CD4-positive, alpha-beta T cell treated with Interleukin-1 beta for 1 hour (primary cell): ENCODE measurements at regions not wholly inside any gene's neighbourhood (a gene's known extent, or its start where the extent isn't known, plus 50 kb on each side); places are given as distances from the start of the nearest gene placed in this dataset.
"Not testable (repeated sequence)": the region's sequence is repeated elsewhere in the genome, so short reads cannot be mapped to it uniquely, and the experiment has no call there.

ENCODE experiments used
- DNase-seq, 2 donors: peaks; one replicate each; pipeline ENCODE4 v3.0.0-alpha.2; 2020 to 2022

GRCh38 chr3:21995079-21995607 is 244.1 kb upstream of the ZNF385D start:
- no peak for DNase-seq

- no peak for DNase-seq
Measured at GRCh38 chr3:22007368-22007767, 256.4 kb upstream of the ZNF385D start.

- DNase-seq, result no peak
Measured at GRCh38 chr3:22010997-22011396, 260.0 kb upstream of the ZNF385D start.

- DNase-seq, result no peak
Measured at GRCh38 chr3:22012471-22012870, 261.5 kb upstream of the ZNF385D start.

GRCh38 chr3:22013641-22014040 is 262.6 kb upstream of the ZNF385D start:
- DNase-seq, result no peak

- no peak for DNase-seq
Measured at GRCh38 chr3:22016197-22016596, 265.2 kb upstream of the ZNF385D start.

GRCh38 chr3:22024638-22025037 is 273.6 kb upstream of the ZNF385D start:
- DNase-seq, result not testable (repeated sequence)

GRCh38 chr3:22029480-22029879 is 278.5 kb upstream of the ZNF385D start:
- DNase-seq, result no peak

- no peak for DNase-seq
Measured at GRCh38 chr3:22039161-22039560, 288.2 kb upstream of the ZNF385D start.

GRCh38 chr3:22040150-22040549 is 289.1 kb upstream of the ZNF385D start:
- no peak for DNase-seq

- no peak for DNase-seq
Measured at GRCh38 chr3:22045882-22046281, 294.9 kb upstream of the ZNF385D start.

- no peak for DNase-seq
Measured at GRCh38 chr3:22063500-22063899, 312.5 kb upstream of the ZNF385D start.

GRCh38 chr3:22068619-22069018 is 317.6 kb upstream of the ZNF385D start:
- DNase-seq, result no peak

- no peak for DNase-seq
Measured at GRCh38 chr3:22088204-22088603, 337.2 kb upstream of the ZNF385D start.

- DNase-seq, result no peak
Measured at GRCh38 chr3:22089284-22089683, 338.3 kb upstream of the ZNF385D start.

GRCh38 chr3:22091329-22091728 is 340.3 kb upstream of the ZNF385D start:
- no peak for DNase-seq

- no peak for DNase-seq
Measured at GRCh38 chr3:22098021-22098420, 347.0 kb upstream of the ZNF385D start.

- no peak for DNase-seq
Measured at GRCh38 chr3:22101351-22101750, 350.3 kb upstream of the ZNF385D start.

- DNase-seq, result no peak
Measured at GRCh38 chr3:22101811-22102210, 350.8 kb upstream of the ZNF385D start.

GRCh38 chr3:22103423-22103822 is 352.4 kb upstream of the ZNF385D start:
- no peak for DNase-seq

GRCh38 chr3:22106213-22106896 is 355.3 kb upstream of the ZNF385D start:
- DNase-seq, result no peak

- no peak for DNase-seq
Measured at GRCh38 chr3:22111226-22111625, 360.2 kb upstream of the ZNF385D start.

GRCh38 chr3:22113453-22113852 is 362.4 kb upstream of the ZNF385D start:
- DNase-seq, result no peak

GRCh38 chr3:22115581-22115980 is 364.6 kb upstream of the ZNF385D start:
- DNase-seq, result no peak

- no peak for DNase-seq
Measured at GRCh38 chr3:22117091-22117490, 366.1 kb upstream of the ZNF385D start.
